ENCODE measurements at regions not wholly inside any gene's neighbourhood (a gene's known extent, or its start where the extent isn't known, plus 50 kb on each side); places are given as distances from the start of the nearest gene placed in this dataset.
A peak's percentile ranks its signal among the peaks of the same experiment; 100 is the strongest.

GRCh38 chr15:70347321-70348225 is 249.9 kb upstream of the TLE3 start:
- no peak for DNase-seq (ENCODE audit: low read depth in 2 of 2)

- DNase-seq (ENCODE audit: low read depth in 2 of 2), result no peak
Measured at GRCh38 chr15:70345251-70346019, 247.7 kb upstream of the TLE3 start.

GRCh38 chr15:70344666-70345065 is 246.9 kb upstream of the TLE3 start:
- no peak for DNase-seq (ENCODE audit: low read depth in 2 of 2)

GRCh38 chr15:70343961-70344621 is 246.4 kb upstream of the TLE3 start:
- no peak for DNase-seq (ENCODE audit: low read depth in 2 of 2)

- no peak for DNase-seq (ENCODE audit: low read depth in 2 of 2)
Measured at GRCh38 chr15:70342554-70343548, 245.1 kb upstream of the TLE3 start.

GRCh38 chr15:70342141-70342540 is 244.4 kb upstream of the TLE3 start:
- DNase-seq (ENCODE audit: low read depth in 2 of 2), result no peak

GRCh38 chr15:70341566-70341965 is 243.8 kb upstream of the TLE3 start:
- no peak for DNase-seq (ENCODE audit: low read depth in 2 of 2)

GRCh38 chr15:70340494-70340870 is 242.8 kb upstream of the TLE3 start:
- no peak for DNase-seq (ENCODE audit: low read depth in 2 of 2)

- DNase-seq (ENCODE audit: low read depth in 2 of 2), result no peak
Measured at GRCh38 chr15:70339571-70340493, 242.1 kb upstream of the TLE3 start.

GRCh38 chr15:70337277-70338186 is 239.8 kb upstream of the TLE3 start:
- DNase-seq (ENCODE audit: low read depth in 2 of 2), result no peak

- DNase-seq (ENCODE audit: low read depth in 2 of 2), result no peak
Measured at GRCh38 chr15:70336425-70337009, 238.8 kb upstream of the TLE3 start.

- no peak for DNase-seq (ENCODE audit: low read depth in 2 of 2)
Measured at GRCh38 chr15:70334286-70334685, 236.6 kb upstream of the TLE3 start.

- DNase-seq (ENCODE audit: low read depth in 2 of 2), result no peak
Measured at GRCh38 chr15:70329179-70329578, 231.5 kb upstream of the TLE3 start.

- no peak for DNase-seq (ENCODE audit: low read depth in 2 of 2)
Measured at GRCh38 chr15:70328679-70329115, 231.0 kb upstream of the TLE3 start.

- peak; percentile 76 to 77 for DNase-seq (ENCODE audit: low read depth in 2 of 2)
Measured at GRCh38 chr15:70327856-70328678, 230.3 kb upstream of the TLE3 start.

- no peak for DNase-seq (ENCODE audit: low read depth in 2 of 2)
Measured at GRCh38 chr15:70327328-70327855, 229.7 kb upstream of the TLE3 start.
